ENCODE measurements at regions not wholly inside any gene's neighbourhood (a gene's known extent, or its start where the extent isn't known, plus 50 kb on each side); places are given as distances from the start of the nearest gene placed in this dataset.

DNA sequence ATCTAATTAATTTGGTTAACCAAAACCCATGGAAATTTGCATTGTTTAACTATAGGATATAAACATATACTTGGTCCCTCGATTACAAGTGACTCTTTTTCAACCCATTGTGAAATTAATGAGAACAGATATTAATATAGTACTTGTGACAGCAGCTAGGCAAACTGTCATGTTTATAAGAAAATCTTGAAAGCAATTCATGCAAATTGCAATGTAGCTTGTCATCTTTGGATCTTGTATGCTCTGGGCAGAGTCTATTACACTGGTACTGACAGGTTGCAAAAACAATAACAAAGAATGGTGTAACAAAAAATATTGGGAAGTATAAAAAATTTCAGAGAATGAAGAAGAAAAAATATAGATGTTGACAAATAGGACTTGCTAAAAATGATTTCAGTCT is 941.0 kb downstream of the DNAH5 start:
- Histone ChIP-seq H3F3A (replicated peaks; ENCODE audit: low read depth) (no peaks in the 10 kb centered on the region), H3K9me2 (ENCODE audit: insufficient read depth) (no peaks in the 10 kb centered on the region), H3K4me3 (no peak overlapping the region), H4K20me1 (replicated peaks; ENCODE audit: insufficient read depth) (no peaks in the 10 kb centered on the region), H3K27ac (ENCODE audit: low read depth) (no peak overlapping the region), H2AFZ (no peak overlapping the region), H3K36me3 (ENCODE audit: insufficient read depth) (no peaks in the 10 kb centered on the region), H3K79me2 (replicated peaks; ENCODE audit: insufficient read depth) (no peaks in the 10 kb centered on the region), H3K4me1 (ENCODE audit: insufficient read depth) (no peaks in the 10 kb centered on the region), H3K27me3 (ENCODE audit: insufficient read depth) (no peaks in the 10 kb centered on the region), H3K4me2 (no peak overlapping the region)
- DNase-seq (ENCODE audit: low spot score) (no peak), ATAC-seq (no peak)
- Mint-ChIP-seq H3K4me3 (no peak overlapping the region), H3K36me3 (ENCODE audit: low read depth) (no peaks in the 10 kb centered on the region), H3K27ac (no peak overlapping the region), H3K27me3 (ENCODE audit: insufficient read depth, low read depth, poor library complexity) (no peaks in the 10 kb centered on the region), H3K4me1 (peaks cover 3% of the 10 kb centered on the region; the same call in 1 of the 3 replicates), H3K9me3 (no peaks in the 10 kb centered on the region; the same call in 2 of the 3 replicates)
- TF ChIP-seq, protein P1, sequence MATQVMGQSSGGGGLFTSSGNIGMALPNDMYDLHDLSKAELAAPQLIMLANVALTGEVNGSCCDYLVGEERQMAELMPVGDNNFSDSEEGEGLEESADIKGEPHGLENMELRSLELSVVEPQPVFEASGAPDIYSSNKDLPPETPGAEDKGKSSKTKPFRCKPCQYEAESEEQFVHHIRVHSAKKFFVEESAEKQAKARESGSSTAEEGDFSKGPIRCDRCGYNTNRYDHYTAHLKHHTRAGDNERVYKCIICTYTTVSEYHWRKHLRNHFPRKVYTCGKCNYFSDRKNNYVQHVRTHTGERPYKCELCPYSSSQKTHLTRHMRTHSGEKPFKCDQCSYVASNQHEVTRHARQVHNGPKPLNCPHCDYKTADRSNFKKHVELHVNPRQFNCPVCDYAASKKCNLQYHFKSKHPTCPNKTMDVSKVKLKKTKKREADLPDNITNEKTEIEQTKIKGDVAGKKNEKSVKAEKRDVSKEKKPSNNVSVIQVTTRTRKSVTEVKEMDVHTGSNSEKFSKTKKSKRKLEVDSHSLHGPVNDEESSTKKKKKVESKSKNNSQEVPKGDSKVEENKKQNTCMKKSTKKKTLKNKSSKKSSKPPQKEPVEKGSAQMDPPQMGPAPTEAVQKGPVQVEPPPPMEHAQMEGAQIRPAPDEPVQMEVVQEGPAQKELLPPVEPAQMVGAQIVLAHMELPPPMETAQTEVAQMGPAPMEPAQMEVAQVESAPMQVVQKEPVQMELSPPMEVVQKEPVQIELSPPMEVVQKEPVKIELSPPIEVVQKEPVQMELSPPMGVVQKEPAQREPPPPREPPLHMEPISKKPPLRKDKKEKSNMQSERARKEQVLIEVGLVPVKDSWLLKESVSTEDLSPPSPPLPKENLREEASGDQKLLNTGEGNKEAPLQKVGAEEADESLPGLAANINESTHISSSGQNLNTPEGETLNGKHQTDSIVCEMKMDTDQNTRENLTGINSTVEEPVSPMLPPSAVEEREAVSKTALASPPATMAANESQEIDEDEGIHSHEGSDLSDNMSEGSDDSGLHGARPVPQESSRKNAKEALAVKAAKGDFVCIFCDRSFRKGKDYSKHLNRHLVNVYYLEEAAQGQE (IDR thresholded peaks at IDR 0.05; ENCODE audit: unreplicated experiment): no peak
- TF ChIP-seq CREB1 (CRISPR knock-in tag; IDR thresholded peaks at IDR 0.05; ENCODE audit: low read depth): no peak
- no peak for TF ChIP-seq ZNF462 (CRISPR knock-in tag; IDR thresholded peaks at IDR 0.05)
- TF ChIP-seq STAT1 (IDR thresholded peaks at IDR 0.05; ENCODE audit: unreplicated experiment): no peak
- TF ChIP-seq POLR2AphosphoS5 (IDR thresholded peaks at IDR 0.05; ENCODE audit: low read depth): no peak
- no peak for TF ChIP-seq EZH2 (IDR thresholded peaks at IDR 0.05; ENCODE audit: low read depth, unreplicated experiment)
- no peak for TF ChIP-seq ZNF114 (CRISPR knock-in tag; IDR thresholded peaks at IDR 0.05)
- no peak for TF ChIP-seq EZH2phosphoT487 (IDR thresholded peaks at IDR 0.05; ENCODE audit: unreplicated experiment)
- no peak for TF ChIP-seq JUNB (IDR thresholded peaks at IDR 0.05; ENCODE audit: unreplicated experiment)
- TF ChIP-seq CTCF (conservative IDR thresholded peaks at IDR 0.05; ENCODE audit: low read depth in 2 of 2): no peak
- TF ChIP-seq ZNF331 (CRISPR knock-in tag; IDR thresholded peaks at IDR 0.05; ENCODE audit: low read depth): no peak

Data from GM23338 (cell line).